ENCODE measurements at regions not wholly inside any gene's neighbourhood (a gene's known extent, or its start where the extent isn't known, plus 50 kb on each side); places are given as distances from the start of the nearest gene placed in this dataset.

- no peak for DNase-seq
Observed at GRCh38 chr2:200217320-200217719, 89.2 kb upstream of the SPATS2L start.

- no peak for DNase-seq
Observed at GRCh38 chr2:200218645-200219044, 87.8 kb upstream of the SPATS2L start.

GRCh38 chr2:200219309-200220113, 87.0 kb upstream of the SPATS2L start:
- DNase-seq: no peak

- DNase-seq: no peak
Observed at GRCh38 chr2:200220251-200220650, 86.2 kb upstream of the SPATS2L start.

GRCh38 chr2:200221055-200221955, 85.2 kb upstream of the SPATS2L start:
- no peak for DNase-seq

- no peak for DNase-seq
Observed at GRCh38 chr2:200222791-200223190, 83.7 kb upstream of the SPATS2L start.

GRCh38 chr2:200223205-200223784, 83.2 kb upstream of the SPATS2L start:
- DNase-seq: peak; percentile 34 to 42 (median 35)

GRCh38 chr2:200225951-200226350, 80.5 kb upstream of the SPATS2L start:
- DNase-seq: no peak

GRCh38 chr2:200226451-200227426, 79.8 kb upstream of the SPATS2L start:
- DNase-seq: no peak

GRCh38 chr2:200230716-200231115, 75.8 kb upstream of the SPATS2L start:
- no peak for DNase-seq

- DNase-seq: no peak
Observed at GRCh38 chr2:200235533-200235932, 71.0 kb upstream of the SPATS2L start.

- no peak for DNase-seq
Observed at GRCh38 chr2:200239216-200239615, 67.3 kb upstream of the SPATS2L start.

- DNase-seq: no peak
Observed at GRCh38 chr2:200242570-200242969, 63.9 kb upstream of the SPATS2L start.

GRCh38 chr2:200243441-200243840, 63.1 kb upstream of the SPATS2L start:
- DNase-seq: no peak

- no peak for DNase-seq
Observed at GRCh38 chr2:200244111-200244510, 62.4 kb upstream of the SPATS2L start.

GRCh38 chr2:200247494-200247893, 59.0 kb upstream of the SPATS2L start:
- no peak for DNase-seq

- DNase-seq: peak; percentile 56 to 76 (median 73)
Observed at GRCh38 chr2:200252265-200253067, 54.0 kb upstream of the SPATS2L start.

- DNase-seq: peak; percentile 10 to 52 (median 44)
Observed at GRCh38 chr2:200253639-200254038, 52.9 kb upstream of the SPATS2L start.

GRCh38 chr2:200254773-200255172, 51.7 kb upstream of the SPATS2L start:
- DNase-seq: no peak

GRCh38 chr2:200255549-200255948, 50.9 kb upstream of the SPATS2L start:
- no peak for DNase-seq
